ENCODE measurements at regions not wholly inside any gene's neighbourhood (a gene's known extent, or its start where the extent isn't known, plus 50 kb on each side); places are given as distances from the start of the nearest gene placed in this dataset.

DNA sequence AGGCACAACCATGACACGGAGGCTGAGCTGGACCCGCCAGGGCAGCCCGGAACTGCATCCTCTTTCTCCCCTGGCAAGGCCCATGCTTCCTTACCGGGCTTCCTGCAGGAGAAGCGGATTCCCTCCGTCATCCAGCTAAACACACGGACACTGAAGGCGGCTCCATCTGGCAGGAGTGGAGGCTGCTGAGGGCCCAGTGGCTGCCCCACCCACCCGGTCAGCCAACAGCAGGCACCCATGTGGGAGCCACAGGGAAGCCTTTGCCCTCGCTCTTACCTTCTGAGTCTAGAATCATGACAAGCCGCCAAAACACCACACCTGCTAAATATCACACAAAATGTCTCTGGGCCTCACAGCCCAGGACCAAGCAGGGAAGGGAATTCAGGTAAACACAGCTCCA, 321.6 kb upstream of the RNF32 start:
- no peaks in the 10 kb centered on the region for H3K36me3 ChIP-seq (replicated peaks)
- no peak overlapping the region for H3K4me3 ChIP-seq (ENCODE audit: low read depth, low read length)
- DNase-seq = no peak
- TF ChIP-seq, protein P1, sequence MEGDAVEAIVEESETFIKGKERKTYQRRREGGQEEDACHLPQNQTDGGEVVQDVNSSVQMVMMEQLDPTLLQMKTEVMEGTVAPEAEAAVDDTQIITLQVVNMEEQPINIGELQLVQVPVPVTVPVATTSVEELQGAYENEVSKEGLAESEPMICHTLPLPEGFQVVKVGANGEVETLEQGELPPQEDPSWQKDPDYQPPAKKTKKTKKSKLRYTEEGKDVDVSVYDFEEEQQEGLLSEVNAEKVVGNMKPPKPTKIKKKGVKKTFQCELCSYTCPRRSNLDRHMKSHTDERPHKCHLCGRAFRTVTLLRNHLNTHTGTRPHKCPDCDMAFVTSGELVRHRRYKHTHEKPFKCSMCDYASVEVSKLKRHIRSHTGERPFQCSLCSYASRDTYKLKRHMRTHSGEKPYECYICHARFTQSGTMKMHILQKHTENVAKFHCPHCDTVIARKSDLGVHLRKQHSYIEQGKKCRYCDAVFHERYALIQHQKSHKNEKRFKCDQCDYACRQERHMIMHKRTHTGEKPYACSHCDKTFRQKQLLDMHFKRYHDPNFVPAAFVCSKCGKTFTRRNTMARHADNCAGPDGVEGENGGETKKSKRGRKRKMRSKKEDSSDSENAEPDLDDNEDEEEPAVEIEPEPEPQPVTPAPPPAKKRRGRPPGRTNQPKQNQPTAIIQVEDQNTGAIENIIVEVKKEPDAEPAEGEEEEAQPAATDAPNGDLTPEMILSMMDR (IDR thresholded peaks at IDR 0.05; ENCODE audit: low read depth, low read length, missing control alignments) = no peak
- no peak overlapping the region for H3K27ac ChIP-seq
- H3K27me3 ChIP-seq (replicated peaks) = no peaks in the 10 kb centered on the region
- in situ Hi-C loops (cut with HindIII; ENCODE audit: low pct_ligation_motif_present, low sequenced_read_pairs) = no loop called here

DNA sequence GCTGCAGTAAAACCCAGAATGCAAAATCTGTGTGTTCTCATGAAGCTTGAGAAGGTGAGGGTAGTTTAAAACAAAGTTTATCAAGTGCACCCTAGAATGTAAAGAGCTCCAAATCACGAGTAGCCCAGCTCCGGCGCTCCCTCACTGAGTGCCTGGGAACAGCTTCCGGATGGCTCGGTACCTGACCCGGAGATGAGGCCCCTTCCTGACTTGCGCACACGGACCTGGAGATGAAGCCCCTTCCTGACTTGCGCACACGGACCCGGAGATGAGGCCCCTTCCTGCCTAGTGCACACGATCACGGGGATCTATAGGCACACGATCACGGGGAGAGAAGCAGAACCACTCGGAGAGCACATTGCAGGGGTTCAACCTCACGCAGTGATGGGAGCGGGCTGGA, 322.1 kb upstream of the RNF32 start:
- TF ChIP-seq, protein P1 (IDR thresholded peaks at IDR 0.05; ENCODE audit: low read depth, low read length, missing control alignments) = no peak
- in situ Hi-C loops (cut with HindIII; ENCODE audit: low pct_ligation_motif_present, low sequenced_read_pairs) = no loop called here
- no peak overlapping the region for H3K4me3 ChIP-seq (ENCODE audit: low read depth, low read length)

DNA sequence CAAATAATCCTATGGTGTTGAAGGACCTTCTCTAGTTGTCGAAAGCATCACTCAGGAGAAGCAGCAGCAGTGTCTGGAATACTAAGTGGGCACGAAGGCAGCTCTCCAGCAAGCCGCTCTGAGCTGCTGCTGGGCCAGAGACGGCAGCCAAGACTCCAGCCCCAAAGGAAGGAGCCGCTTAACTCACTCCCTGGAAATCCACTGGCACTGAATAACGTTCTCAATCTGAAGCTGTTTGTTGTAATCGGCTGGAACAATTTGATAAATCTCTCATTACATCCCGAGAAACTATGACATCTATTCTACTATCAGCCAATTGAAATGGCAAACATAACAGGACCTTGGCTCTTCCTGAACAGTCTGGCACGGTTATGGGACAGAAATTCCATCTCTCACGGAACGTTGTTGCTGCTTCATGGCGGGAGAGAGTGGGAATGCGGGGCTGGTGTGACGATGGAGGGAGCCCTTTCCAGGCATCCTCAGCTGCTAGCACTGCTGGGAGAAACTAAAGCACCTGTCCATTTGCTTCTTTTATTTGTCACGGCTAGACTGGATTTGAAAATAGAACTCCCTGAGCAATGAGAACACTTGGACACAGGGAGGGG, 331.5 kb upstream of the RNF32 start:
- no peak overlapping the region for H3K27ac ChIP-seq
- no peaks in the 10 kb centered on the region for H3K27me3 ChIP-seq (replicated peaks)
- no peaks in the 10 kb centered on the region for H3K36me3 ChIP-seq (replicated peaks)
- in situ Hi-C loops (cut with HindIII; ENCODE audit: low pct_ligation_motif_present, low sequenced_read_pairs) = no loop called here
- no peak overlapping the region for H3K4me3 ChIP-seq (ENCODE audit: low read depth, low read length)
- no peak for DNase-seq
- TF ChIP-seq, protein P1 (IDR thresholded peaks at IDR 0.05; ENCODE audit: low read depth, low read length, missing control alignments) = no peak

More for the DNA sequence above, 322.1 kb upstream of the RNF32 start:
- no peak for DNase-seq
- no peak overlapping the region for H3K27ac ChIP-seq
- no peaks in the 10 kb centered on the region for H3K27me3 ChIP-seq (replicated peaks)
- no peaks in the 10 kb centered on the region for H3K36me3 ChIP-seq (replicated peaks)

DNA sequence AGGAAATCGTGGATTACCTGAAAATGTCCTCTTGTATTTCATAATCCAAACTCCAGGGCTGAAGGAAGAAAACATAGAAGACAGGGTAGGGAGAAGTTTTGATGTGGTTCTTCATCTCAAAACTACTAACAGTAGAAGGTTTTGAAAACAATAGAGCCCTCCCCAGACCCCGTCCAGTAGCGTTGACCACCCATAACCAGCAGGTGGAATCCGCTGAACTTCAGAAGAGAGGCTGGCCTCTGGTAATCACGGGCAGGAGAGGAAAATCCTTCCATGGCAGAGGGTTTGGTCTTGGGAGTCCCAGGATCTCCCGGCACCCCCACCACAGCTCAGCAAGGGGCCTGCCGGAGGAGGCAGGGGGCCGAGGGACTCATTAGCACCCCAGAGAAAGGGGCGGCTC, 333.4 kb upstream of the RNF32 start:
- DNase-seq = no peak
- TF ChIP-seq, protein P1 (IDR thresholded peaks at IDR 0.05; ENCODE audit: low read depth, low read length, missing control alignments) = no peak
- Histone ChIP-seq H3K36me3 (replicated peaks) (no peaks in the 10 kb centered on the region), H3K4me3 (ENCODE audit: low read depth, low read length) (no peak overlapping the region), H3K27me3 (replicated peaks) (no peaks in the 10 kb centered on the region), H3K27ac (no peak overlapping the region)
- in situ Hi-C loops (cut with HindIII; ENCODE audit: low pct_ligation_motif_present, low sequenced_read_pairs) = no loop called here

DNA sequence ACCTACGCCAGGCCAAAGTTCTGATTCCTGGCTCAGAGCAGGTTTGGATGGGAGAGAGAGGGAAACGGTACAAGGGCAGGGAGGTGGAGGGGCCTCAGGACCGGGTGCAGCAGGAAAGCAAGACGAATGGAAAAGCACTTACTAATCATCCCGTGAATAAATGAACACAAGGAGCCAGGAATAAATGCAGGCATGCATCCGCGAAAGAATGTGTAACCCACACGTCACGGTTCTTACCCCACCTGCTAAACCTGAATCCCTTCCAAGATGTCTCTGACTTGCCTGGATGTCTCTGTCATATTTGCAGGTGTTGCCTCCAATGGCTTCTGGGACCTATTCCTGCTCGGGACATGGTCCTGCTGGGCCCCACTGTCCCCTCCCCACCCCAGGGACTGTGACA, 335.2 kb upstream of the RNF32 start:
- Histone ChIP-seq H3K36me3 (replicated peaks) (no peaks in the 10 kb centered on the region), H3K27me3 (replicated peaks) (no peaks in the 10 kb centered on the region), H3K4me3 (ENCODE audit: low read depth, low read length) (no peak overlapping the region), H3K27ac (no peak overlapping the region)
- DNase-seq = no peak
- in situ Hi-C loops (cut with HindIII; ENCODE audit: low pct_ligation_motif_present, low sequenced_read_pairs) = no loop called here
- TF ChIP-seq, protein P1 (IDR thresholded peaks at IDR 0.05; ENCODE audit: low read depth, low read length, missing control alignments) = no peak

DNA sequence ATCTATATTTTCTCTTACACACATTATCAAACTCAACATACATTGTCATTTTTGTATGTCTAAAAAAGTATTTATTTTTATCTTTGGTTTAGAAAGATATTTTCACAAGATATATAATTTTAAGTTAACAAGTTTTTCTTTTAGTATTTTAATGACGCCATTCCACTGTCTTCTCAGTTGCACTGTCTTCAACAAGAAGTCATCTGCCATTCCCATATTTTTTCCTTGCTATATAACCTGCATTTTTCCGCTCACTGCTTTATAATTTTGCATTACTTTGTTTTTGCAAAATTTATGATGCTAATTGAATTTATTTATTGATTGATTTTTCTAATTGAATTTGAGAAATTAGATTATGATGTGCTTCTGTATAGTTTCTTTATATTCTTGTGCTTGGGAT, 357.8 kb upstream of the RNF32 start:
- Histone ChIP-seq H3K27me3 (replicated peaks) (no peaks in the 10 kb centered on the region), H3K27ac (no peak overlapping the region), H3K4me3 (ENCODE audit: low read depth, low read length) (no peak overlapping the region), H3K36me3 (replicated peaks) (no peaks in the 10 kb centered on the region)
- in situ Hi-C loops (cut with HindIII; ENCODE audit: low pct_ligation_motif_present, low sequenced_read_pairs) = no loop called here
- no peak for DNase-seq
- TF ChIP-seq, protein P1 (IDR thresholded peaks at IDR 0.05; ENCODE audit: low read depth, low read length, missing control alignments) = no peak

All from brain microvascular endothelial cell (primary cell).